ENCODE measurements at regions not wholly inside any gene's neighbourhood (a gene's known extent, or its start where the extent isn't known, plus 50 kb on each side); places are given as distances from the start of the nearest gene placed in this dataset.

DNA sequence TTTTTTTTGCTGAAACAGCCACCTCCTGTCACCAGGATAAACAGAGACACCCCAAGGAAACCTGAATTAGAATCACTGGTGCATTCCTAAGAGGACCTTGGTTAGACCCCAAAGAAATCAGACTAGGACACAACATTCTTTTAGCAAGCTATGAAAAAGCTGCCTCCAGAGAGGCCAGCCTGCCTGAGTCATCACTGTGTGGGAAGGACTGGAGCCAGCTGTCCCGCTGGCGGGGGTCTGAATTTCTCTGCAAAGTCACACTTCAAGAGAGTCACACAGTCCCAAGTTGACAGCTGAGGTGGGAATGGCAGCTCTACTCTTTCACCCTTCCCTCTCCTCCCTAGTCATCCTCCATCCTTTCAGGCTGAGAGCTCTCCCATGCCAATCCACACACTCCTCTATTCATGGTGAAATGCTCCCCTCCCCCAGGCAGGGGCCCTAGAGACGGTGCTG lies 405.0 kb upstream of the POU3F1 start:
- Histone ChIP-seq H3K27me3 (no peaks in the 10 kb centered on the region), H3K9ac (no peak overlapping the region)

GRCh38 chr1:38448893-38449292 lies 402.3 kb upstream of the POU3F1 start:
- no peaks in the 10 kb centered on the region for H3K4me1 ChIP-seq
- TF ChIP-seq Cebpa-rat (IDR thresholded peaks at IDR 0.05), result no peak
- H3K4me3 ChIP-seq, result no peak overlapping the region
- H3K9ac ChIP-seq, result no peak overlapping the region
- no peaks in the 10 kb centered on the region for H3K9me3 ChIP-seq
- no peaks in the 10 kb centered on the region for H3K36me3 ChIP-seq
- H3K4me2 ChIP-seq, result no peak overlapping the region
- H3K27me3 ChIP-seq, result no peaks in the 10 kb centered on the region
- no peak overlapping the region for H3K27ac ChIP-seq
- H4K20me1 ChIP-seq, result no peaks in the 10 kb centered on the region

More for the DNA sequence above, 405.0 kb upstream of the POU3F1 start:
- Histone ChIP-seq H3K36me3 (no peaks in the 10 kb centered on the region), H3K4me2 (no peak overlapping the region), H3K4me3 (no peak overlapping the region), H3K9me3 (no peaks in the 10 kb centered on the region), H3K4me1 (no peaks in the 10 kb centered on the region), H4K20me1 (no peaks in the 10 kb centered on the region), H3K27ac (no peak overlapping the region)
- TF ChIP-seq Cebpa-rat (IDR thresholded peaks at IDR 0.05), result no peak

- Histone ChIP-seq H3K9ac (no peak overlapping the region), H3K9me3 (peaks cover 1% of the 10 kb centered on the region; the same call in 1 of the 2 replicates), H3K4me1 (no peaks in the 10 kb centered on the region), H4K20me1 (no peaks in the 10 kb centered on the region), H3K4me3 (no peak overlapping the region), H3K4me2 (no peak overlapping the region), H3K27ac (no peak overlapping the region), H3K27me3 (no peaks in the 10 kb centered on the region), H3K36me3 (no peaks in the 10 kb centered on the region)
- no peak for TF ChIP-seq Cebpa-rat (IDR thresholded peaks at IDR 0.05)
These were observed 400.3 kb upstream of the POU3F1 start for GRCh38 chr1:38446936-38447335.

GRCh38 chr1:38444770-38445442 lies 398.3 kb upstream of the POU3F1 start:
- no peaks in the 10 kb centered on the region for H3K36me3 ChIP-seq
- no peaks in the 10 kb centered on the region for H4K20me1 ChIP-seq
- no peak for TF ChIP-seq Cebpa-rat (IDR thresholded peaks at IDR 0.05)
- H3K27me3 ChIP-seq, result no peaks in the 10 kb centered on the region
- H3K4me1 ChIP-seq, result no peaks in the 10 kb centered on the region
- no peak overlapping the region for H3K4me2 ChIP-seq
- peaks cover 19% of the 10 kb centered on the region for H3K9me3 ChIP-seq
- no peak overlapping the region for H3K9ac ChIP-seq
- H3K27ac ChIP-seq, result no peak overlapping the region
- H3K4me3 ChIP-seq, result no peak overlapping the region

- Histone ChIP-seq H3K4me2 (no peak overlapping the region), H3K9ac (no peak overlapping the region), H3K27me3 (no peaks in the 10 kb centered on the region), H4K20me1 (no peaks in the 10 kb centered on the region), H3K27ac (no peak overlapping the region), H3K9me3 (peaks cover 19% of the 10 kb centered on the region), H3K4me1 (no peaks in the 10 kb centered on the region), H3K36me3 (no peaks in the 10 kb centered on the region), H3K4me3 (no peak overlapping the region)
- no peak for TF ChIP-seq Cebpa-rat (IDR thresholded peaks at IDR 0.05)
These were observed 397.7 kb upstream of the POU3F1 start for GRCh38 chr1:38444311-38444710.

GRCh38 chr1:38440402-38440801 lies 393.8 kb upstream of the POU3F1 start:
- H3K4me3 ChIP-seq, result no peak overlapping the region
- no peaks in the 10 kb centered on the region for H3K27me3 ChIP-seq
- TF ChIP-seq Cebpa-rat (IDR thresholded peaks at IDR 0.05), result no peak
- no peak overlapping the region for H3K27ac ChIP-seq
- no peaks in the 10 kb centered on the region for H3K4me1 ChIP-seq
- no peak overlapping the region for H3K9ac ChIP-seq
- no peaks in the 10 kb centered on the region for H3K36me3 ChIP-seq
- peaks cover 19% of the 10 kb centered on the region for H3K9me3 ChIP-seq
- no peaks in the 10 kb centered on the region for H4K20me1 ChIP-seq
- H3K4me2 ChIP-seq, result no peak overlapping the region

GRCh38 chr1:38436749-38437148 lies 390.2 kb upstream of the POU3F1 start:
- Histone ChIP-seq H3K9ac (no peak overlapping the region), H3K27ac (no peak overlapping the region), H3K27me3 (no peaks in the 10 kb centered on the region), H3K9me3 (peaks cover 16% of the 10 kb centered on the region), H3K4me3 (no peak overlapping the region), H3K4me1 (no peaks in the 10 kb centered on the region), H4K20me1 (no peaks in the 10 kb centered on the region), H3K36me3 (no peaks in the 10 kb centered on the region), H3K4me2 (no peak overlapping the region)
- no peak for TF ChIP-seq Cebpa-rat (IDR thresholded peaks at IDR 0.05)

DNA sequence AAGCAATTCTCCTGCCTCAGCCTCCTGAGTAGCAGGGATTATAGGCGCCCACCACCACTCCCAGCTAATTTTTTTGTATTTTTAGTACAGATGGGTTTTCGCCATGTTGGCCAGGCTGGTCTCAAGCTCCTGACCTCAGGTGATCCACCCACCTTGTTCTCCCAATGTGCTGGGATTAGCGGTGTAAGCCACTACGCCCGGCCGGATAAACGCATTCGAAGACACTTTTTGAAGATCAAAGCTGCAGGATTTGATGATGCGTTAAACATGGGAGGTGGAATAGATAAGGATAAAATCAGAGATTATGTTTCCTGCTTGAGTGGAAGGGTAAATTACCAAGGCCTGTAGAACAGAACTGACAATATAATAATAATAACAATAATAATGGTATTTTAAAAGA lies 389.4 kb upstream of the POU3F1 start:
- Histone ChIP-seq H3K4me1 (no peaks in the 10 kb centered on the region), H3K4me2 (no peak overlapping the region), H4K20me1 (no peaks in the 10 kb centered on the region), H3K9me3 (peaks cover 10% of the 10 kb centered on the region), H3K9ac (no peak overlapping the region), H3K36me3 (no peaks in the 10 kb centered on the region), H3K27ac (no peak overlapping the region), H3K4me3 (no peak overlapping the region), H3K27me3 (no peaks in the 10 kb centered on the region)
- no peak for TF ChIP-seq Cebpa-rat (IDR thresholded peaks at IDR 0.05)

- Histone ChIP-seq H3K9ac (no peak overlapping the region), H3K27ac (no peak overlapping the region), H3K36me3 (no peaks in the 10 kb centered on the region), H3K4me1 (no peaks in the 10 kb centered on the region), H4K20me1 (no peaks in the 10 kb centered on the region), H3K4me2 (no peak overlapping the region), H3K27me3 (no peaks in the 10 kb centered on the region), H3K9me3 (no peaks in the 10 kb centered on the region), H3K4me3 (no peak overlapping the region)
- TF ChIP-seq Cebpa-rat (IDR thresholded peaks at IDR 0.05), result no peak
These were observed 386.6 kb upstream of the POU3F1 start for GRCh38 chr1:38433084-38433722.

DNA sequence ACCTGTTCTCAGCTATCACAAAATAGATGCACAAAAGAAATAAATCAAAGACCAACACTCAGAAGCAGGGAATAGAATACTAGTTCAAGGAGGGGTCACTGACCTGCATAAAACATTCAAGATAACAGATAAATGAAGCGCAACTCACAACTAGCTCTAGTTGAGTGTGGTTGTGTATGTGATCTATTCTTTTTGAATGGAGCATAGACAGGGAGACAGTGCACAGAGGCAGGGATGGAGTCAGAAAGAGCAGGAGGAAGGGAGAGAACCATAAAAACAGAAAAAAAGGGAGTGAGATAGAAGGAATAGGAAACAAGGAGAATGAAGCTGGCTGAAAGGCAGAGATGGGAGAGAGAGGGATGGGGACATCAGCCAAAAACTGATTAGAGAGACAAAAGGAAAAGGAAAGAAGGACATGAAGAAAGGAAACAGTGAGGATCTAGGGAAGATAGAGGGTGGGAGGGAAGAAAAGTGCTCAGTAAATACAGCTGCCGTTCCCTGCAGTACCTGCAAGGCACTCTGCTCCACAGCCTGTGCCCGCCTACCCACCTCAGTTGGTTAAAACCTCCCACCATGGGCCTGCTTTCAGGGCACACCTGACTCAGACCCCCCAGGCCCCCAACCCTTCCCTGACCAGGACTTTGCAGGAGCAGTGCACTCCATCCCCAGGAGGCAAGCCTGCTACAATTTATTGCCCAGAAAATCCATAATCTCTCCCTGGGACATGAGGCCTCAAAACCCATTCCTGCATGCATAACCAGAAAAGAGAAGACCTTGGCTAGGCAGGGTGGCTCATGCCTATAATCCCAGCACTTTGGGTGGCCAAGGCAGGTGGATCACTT lies 385.2 kb upstream of the POU3F1 start:
- H3K9ac ChIP-seq, result no peak overlapping the region
- no peak overlapping the region for H3K27ac ChIP-seq
- TF ChIP-seq Cebpa-rat (IDR thresholded peaks at IDR 0.05), result no peak
- no peaks in the 10 kb centered on the region for H3K27me3 ChIP-seq
- H4K20me1 ChIP-seq, result no peaks in the 10 kb centered on the region
- no peaks in the 10 kb centered on the region for H3K36me3 ChIP-seq
- no peak overlapping the region for H3K4me3 ChIP-seq
- no peak overlapping the region for H3K4me2 ChIP-seq
- H3K9me3 ChIP-seq, result no peaks in the 10 kb centered on the region
- no peaks in the 10 kb centered on the region for H3K4me1 ChIP-seq

Data from BLaER1 (cell line).